GM12875 (cell line): ENCODE measurements at regions not wholly inside any gene's neighbourhood (a gene's known extent, or its start where the extent isn't known, plus 50 kb on each side); places are given as distances from the start of the nearest gene placed in this dataset.

ENCODE experiments used
- H3K4me3 ChIP-seq: one replicate; pipeline ENCODE4 v1.5.1; 2011; ENCODE audit warnings: low read depth, low read length, control low read depth
- TF ChIP-seq, protein P1 (sequence below): IDR thresholded peaks from 2 replicates; pipeline ENCODE4 v1.5.1; 2011; ENCODE audit warnings: low read depth, mild to moderate bottlenecking, control low read depth, inconsistent platforms, low read length, moderate library complexity, borderline replicate concordance; ENCODE audit not compliant: insufficient read depth

DNA sequence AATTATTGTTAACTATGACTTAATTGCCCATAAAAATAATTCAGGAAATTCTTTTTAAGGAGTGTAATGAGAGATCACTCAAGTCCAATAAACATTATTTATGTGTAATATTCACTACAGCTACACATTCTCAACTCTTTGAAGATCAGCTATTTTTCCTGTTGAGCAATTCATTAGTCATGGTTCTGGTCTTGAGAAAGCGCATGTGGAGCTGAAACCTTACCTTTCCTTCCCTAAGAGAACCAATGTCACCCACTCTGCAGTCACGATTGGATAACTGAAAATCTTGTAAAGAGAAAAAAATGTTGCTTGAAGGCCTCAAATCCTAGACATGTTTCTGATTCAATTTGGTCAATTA is 736.9 kb upstream of the MARCKS start:
- no peak overlapping the region for H3K4me3 ChIP-seq
- TF ChIP-seq, protein P1, sequence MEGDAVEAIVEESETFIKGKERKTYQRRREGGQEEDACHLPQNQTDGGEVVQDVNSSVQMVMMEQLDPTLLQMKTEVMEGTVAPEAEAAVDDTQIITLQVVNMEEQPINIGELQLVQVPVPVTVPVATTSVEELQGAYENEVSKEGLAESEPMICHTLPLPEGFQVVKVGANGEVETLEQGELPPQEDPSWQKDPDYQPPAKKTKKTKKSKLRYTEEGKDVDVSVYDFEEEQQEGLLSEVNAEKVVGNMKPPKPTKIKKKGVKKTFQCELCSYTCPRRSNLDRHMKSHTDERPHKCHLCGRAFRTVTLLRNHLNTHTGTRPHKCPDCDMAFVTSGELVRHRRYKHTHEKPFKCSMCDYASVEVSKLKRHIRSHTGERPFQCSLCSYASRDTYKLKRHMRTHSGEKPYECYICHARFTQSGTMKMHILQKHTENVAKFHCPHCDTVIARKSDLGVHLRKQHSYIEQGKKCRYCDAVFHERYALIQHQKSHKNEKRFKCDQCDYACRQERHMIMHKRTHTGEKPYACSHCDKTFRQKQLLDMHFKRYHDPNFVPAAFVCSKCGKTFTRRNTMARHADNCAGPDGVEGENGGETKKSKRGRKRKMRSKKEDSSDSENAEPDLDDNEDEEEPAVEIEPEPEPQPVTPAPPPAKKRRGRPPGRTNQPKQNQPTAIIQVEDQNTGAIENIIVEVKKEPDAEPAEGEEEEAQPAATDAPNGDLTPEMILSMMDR, result no peak

DNA sequence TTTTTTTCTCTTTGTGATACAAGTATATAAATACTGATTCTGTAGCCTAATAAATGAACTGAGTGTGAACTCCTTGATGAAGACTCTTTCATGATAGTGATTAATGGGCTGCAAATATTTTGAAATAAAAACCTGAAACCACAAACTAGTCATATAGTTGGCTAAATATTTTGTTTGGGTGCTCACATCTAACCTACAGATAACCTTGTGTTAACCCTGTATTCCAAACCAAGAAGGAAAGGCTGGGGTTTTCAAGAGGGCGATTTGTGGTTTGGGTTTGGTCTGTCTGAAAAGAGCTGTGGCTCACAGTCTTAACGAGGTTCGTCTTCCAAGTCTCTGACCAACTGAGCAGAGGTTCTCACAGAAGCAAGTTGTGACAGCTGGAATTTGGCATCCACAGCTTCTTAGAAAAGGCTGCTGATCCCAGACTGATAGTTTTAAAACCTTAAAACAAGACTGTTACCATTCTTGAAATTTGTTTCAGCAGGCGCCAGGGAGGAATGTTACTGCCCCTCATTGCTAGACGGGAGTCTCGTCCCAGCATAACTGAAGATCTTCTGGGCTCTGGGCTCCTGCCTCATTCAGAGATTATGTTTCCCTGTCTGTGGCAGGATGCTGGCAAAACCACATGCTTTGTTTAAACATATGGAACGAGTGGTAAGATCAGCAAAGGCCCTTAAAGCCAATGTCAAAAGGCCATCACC is 736.4 kb upstream of the MARCKS start:
- TF ChIP-seq, protein P1, result no peak
- H3K4me3 ChIP-seq, result no peak overlapping the region

DNA sequence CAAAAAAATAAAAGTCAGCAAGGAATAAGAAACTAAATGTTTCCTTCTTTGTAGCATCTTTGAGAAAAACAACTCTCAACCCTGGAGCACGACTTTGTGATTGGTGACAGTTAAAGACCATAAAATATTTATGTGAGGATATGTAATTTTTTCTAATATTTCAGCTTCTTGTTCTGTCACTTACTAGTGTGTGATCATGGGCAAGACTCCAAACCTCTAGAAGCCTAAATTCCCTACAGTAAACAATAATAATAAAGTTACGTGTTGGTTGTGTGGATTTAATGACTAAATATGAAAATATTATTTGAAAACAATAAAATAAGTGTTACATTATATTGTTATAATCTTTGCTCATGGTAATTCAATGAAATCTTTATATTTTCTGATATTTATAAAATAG is 735.6 kb upstream of the MARCKS start:
- TF ChIP-seq, protein P1, result no peak
- no peak overlapping the region for H3K4me3 ChIP-seq

DNA sequence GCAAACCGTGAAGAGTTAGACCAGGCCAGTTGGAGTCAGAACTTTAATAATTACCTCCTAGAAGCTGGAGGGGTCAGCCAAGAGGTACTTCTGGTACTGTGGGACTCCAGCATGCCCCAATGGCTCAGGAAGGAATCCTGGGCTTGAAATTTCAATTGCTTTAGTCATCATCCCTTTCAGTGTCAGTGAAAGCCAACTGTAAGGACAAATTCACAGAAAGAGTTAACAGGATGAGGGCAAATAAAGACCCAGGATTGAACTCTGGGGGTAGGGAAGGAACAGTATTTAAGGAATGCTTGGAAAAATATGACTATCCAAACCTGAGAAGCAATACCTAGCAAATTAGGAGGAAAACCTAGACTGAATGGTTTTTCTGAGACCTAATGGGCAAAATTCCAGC is 735.1 kb upstream of the MARCKS start:
- TF ChIP-seq, protein P1, result no peak
- no peak overlapping the region for H3K4me3 ChIP-seq

DNA sequence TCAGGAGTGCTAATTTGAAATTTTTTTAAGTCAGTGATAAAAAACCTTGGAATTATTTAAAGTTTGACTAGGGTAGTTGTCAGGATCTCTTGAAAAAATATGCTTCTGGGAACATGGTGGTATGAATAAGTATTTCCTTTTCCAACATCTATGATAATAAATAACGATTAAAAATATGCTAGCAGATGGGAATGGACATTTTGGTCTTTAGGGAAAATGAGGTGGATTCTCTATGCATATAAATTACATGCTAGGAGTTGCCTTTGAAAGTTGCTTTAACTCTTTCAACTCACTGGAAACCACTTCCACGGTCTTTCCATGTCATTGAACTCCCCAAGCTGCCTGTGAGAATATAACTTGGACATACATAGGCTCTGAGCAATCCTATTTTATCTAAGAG is 731.5 kb upstream of the MARCKS start:
- TF ChIP-seq, protein P1, result no peak
- H3K4me3 ChIP-seq, result no peak overlapping the region

DNA sequence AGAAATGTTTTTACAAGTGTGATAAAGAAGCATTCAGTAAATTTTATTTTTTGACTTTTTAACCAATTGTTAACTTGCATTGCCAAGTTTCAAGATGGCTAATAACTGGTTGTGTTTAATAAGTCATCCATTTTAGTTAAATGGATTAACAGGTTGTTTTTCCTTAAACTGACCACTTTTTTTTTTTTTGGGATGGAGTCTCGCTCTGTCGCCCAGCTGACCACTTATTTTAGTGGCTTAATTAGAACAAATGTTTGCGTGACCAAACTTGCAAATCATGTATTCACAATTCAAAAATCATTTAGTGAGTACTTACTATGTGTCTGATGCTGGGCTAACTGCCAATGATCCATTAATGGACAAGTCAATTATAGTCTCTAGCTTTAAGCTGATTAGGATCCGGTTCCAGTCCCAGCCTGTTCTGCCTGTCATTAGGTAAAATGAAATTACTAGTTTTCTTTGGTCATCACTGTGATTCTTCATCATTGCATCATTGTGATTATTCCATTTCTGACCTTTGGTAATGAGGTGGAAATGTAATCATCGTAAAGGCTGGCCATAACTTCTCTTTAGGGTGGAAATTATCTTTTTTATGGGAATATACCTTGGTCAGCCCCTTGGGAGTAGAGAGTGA is 729.2 kb upstream of the MARCKS start:
- H3K4me3 ChIP-seq, result no peak overlapping the region
- TF ChIP-seq, protein P1, result no peak

DNA sequence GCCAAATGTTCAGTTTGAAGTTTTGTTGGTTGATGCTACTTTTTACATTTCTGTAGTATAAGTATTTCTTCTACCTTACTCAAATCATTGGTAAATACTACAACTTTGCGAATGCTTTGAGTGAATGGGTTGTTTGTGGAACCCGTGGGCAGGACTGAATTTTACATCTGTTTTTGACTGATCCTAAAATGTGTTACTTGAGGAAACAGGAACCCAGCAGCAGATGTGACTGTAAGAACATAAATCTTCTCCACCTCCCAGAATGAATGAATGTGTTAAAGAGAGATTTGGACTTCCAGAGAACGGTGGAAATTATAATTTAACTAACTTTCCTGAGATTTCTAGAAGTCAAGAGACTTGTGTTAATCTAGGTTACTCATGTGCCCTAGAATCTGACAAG is 728.5 kb upstream of the MARCKS start:
- H3K4me3 ChIP-seq, result no peak overlapping the region
- TF ChIP-seq, protein P1, result no peak
